ENCODE measurements at regions not wholly inside any gene's neighbourhood (a gene's known extent, or its start where the extent isn't known, plus 50 kb on each side); places are given as distances from the start of the nearest gene placed in this dataset.

DNA sequence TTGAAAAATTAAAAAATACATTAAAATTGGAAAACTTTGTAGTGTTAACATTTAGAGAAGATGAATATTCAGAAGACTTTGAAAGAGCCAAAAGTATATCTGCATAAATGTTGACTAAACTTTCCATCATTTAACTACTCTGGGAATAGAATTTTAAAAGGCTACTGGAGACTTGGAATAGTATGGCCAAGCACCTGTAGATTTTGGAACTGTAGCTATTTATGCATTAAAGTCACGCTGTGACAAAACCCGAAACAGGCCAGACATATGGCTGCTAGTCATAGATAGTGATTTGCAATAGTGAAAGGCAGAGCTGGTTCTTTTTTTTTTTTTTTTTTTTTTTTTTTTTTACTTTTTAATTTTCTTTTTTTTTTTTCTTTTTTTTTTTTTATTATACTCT is 396.0 kb downstream of the SOCS6 start:
- Histone ChIP-seq H3K4me1 (no peaks in the 10 kb centered on the region), H3K27ac (no peak overlapping the region)
- ATAC-seq, result no peak

GRCh38 chr18:70683263-70683662 is 394.4 kb downstream of the SOCS6 start:
- ATAC-seq, result no peak
- H3K27me3 ChIP-seq (ENCODE audit: low read depth), result no peaks in the 10 kb centered on the region
- intact Hi-C loops (cut with DNase I), result no loop called here

More for the DNA sequence above, 396.0 kb downstream of the SOCS6 start:
- no peaks in the 10 kb centered on the region for H3K27me3 ChIP-seq (ENCODE audit: low read depth)
- no peak for DNase-seq
- TF ChIP-seq CTCF (IDR thresholded peaks at IDR 0.05), result no peak
- intact Hi-C loops (cut with DNase I), result no loop called here
- H3K4me3 ChIP-seq, result no peak overlapping the region
- no peaks in the 10 kb centered on the region for H3K36me3 ChIP-seq
- no peaks in the 10 kb centered on the region for H3K9me3 ChIP-seq

DNA sequence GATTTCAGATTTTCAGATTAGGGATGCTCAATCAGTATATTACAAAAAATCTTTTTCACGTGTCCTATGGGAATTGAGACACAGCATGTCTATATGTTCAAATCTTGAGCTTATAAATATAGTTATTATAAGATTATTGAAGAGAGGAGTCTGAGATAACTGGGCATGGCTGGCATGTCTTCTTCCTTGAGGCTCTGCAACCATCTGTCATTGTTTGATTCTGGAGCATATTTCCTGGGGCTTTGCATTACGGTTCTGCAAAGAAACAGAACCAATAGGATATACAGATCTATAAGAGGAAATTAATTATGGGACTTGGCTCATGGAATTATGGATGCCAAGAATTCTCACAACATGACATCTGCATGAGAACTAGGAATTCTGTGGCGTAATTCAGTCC is 386.1 kb downstream of the SOCS6 start:
- Histone ChIP-seq H3K27me3 (ENCODE audit: low read depth) (no peaks in the 10 kb centered on the region), H3K4me3 (no peak overlapping the region), H3K27ac (no peak overlapping the region), H3K36me3 (no peaks in the 10 kb centered on the region), H3K4me1 (no peaks in the 10 kb centered on the region), H3K9me3 (no peaks in the 10 kb centered on the region)
- DNase-seq, result no peak
- intact Hi-C loops (cut with DNase I), result no loop called here
- no peak for ATAC-seq
- TF ChIP-seq CTCF (IDR thresholded peaks at IDR 0.05), result no peak

More at GRCh38 chr18:70683263-70683662, 394.4 kb downstream of the SOCS6 start:
- Histone ChIP-seq H3K27ac (no peak overlapping the region), H3K4me1 (no peaks in the 10 kb centered on the region), H3K9me3 (no peaks in the 10 kb centered on the region), H3K36me3 (no peaks in the 10 kb centered on the region), H3K4me3 (no peak overlapping the region)
- TF ChIP-seq CTCF (IDR thresholded peaks at IDR 0.05), result no peak
- DNase-seq, result no peak

- intact Hi-C loops (cut with DNase I), result no loop called here
- Histone ChIP-seq H3K9me3 (no peaks in the 10 kb centered on the region), H3K4me3 (no peak overlapping the region), H3K36me3 (no peaks in the 10 kb centered on the region), H3K4me1 (no peaks in the 10 kb centered on the region), H3K27me3 (ENCODE audit: low read depth) (no peaks in the 10 kb centered on the region), H3K27ac (no peak overlapping the region)
- DNase-seq (no peak), ATAC-seq (no peak)
- TF ChIP-seq CTCF (IDR thresholded peaks at IDR 0.05), result no peak
These were observed 385.0 kb downstream of the SOCS6 start for GRCh38 chr18:70673831-70674230.

DNA sequence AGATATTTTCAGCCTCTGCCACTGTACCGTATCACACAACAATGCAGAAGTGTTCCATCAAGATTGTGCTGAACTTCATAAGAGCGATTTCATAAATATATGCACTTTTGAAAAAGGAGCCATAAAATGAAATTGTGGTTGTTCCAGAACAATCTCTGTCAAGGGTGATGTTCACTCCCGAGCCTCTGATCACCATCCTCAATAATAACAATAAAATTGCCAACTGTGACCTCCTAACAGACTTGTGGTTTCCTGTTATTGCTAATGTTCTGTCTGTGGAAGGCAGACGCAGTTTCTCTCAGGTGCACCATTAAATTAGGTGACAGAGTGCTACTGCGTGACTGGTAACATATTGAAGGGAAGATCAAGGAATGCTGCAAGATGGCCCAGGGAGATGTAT is 383.7 kb downstream of the SOCS6 start:
- intact Hi-C loops (cut with DNase I), result no loop called here
- no peak for ATAC-seq
- Histone ChIP-seq H3K4me3 (no peak overlapping the region), H3K4me1 (no peaks in the 10 kb centered on the region), H3K27ac (no peak overlapping the region), H3K9me3 (no peaks in the 10 kb centered on the region), H3K36me3 (no peaks in the 10 kb centered on the region), H3K27me3 (ENCODE audit: low read depth) (no peaks in the 10 kb centered on the region)
- no peak for TF ChIP-seq CTCF (IDR thresholded peaks at IDR 0.05)
- DNase-seq, result no peak

All from lower lobe of right lung (tissue), 2 donors.